ENCODE measurements at regions not wholly inside any gene's neighbourhood (a gene's known extent, or its start where the extent isn't known, plus 50 kb on each side); places are given as distances from the start of the nearest gene placed in this dataset.
A peak's percentile ranks its signal among the peaks of the same experiment; 100 is the strongest.

- DNase-seq (ENCODE audit: low spot score): no peak
- no peak for TF ChIP-seq CTCF (IDR thresholded peaks at IDR 0.05; ENCODE audit: borderline replicate concordance, control extremely low read depth, extremely low read depth, insufficient read depth, missing control alignments)
- in situ Hi-C loops (cut with MboI; ENCODE audit: low sequenced_read_pairs, unreplicated experiment): no loop called here
Observed at GRCh38 chr5:103345461-103345860, 86.9 kb downstream of the MACIR start.

- TF ChIP-seq CTCF (IDR thresholded peaks at IDR 0.05; ENCODE audit: borderline replicate concordance, control extremely low read depth, extremely low read depth, insufficient read depth, missing control alignments): no peak
- peak; percentile 54 for DNase-seq (ENCODE audit: low spot score)
- in situ Hi-C loops (cut with MboI; ENCODE audit: low sequenced_read_pairs, unreplicated experiment): no loop called here
Observed at GRCh38 chr5:103340717-103341388, 82.3 kb downstream of the MACIR start.

- TF ChIP-seq CTCF (IDR thresholded peaks at IDR 0.05; ENCODE audit: borderline replicate concordance, control extremely low read depth, extremely low read depth, insufficient read depth, missing control alignments): no peak
- no peak for DNase-seq (ENCODE audit: low spot score)
- in situ Hi-C loops (cut with MboI; ENCODE audit: low sequenced_read_pairs, unreplicated experiment): no loop called here
Observed at GRCh38 chr5:103340132-103340531, 81.6 kb downstream of the MACIR start.

GRCh38 chr5:103336941-103337340 is 78.4 kb downstream of the MACIR start:
- no peak for DNase-seq (ENCODE audit: low spot score)
- in situ Hi-C loops (cut with MboI; ENCODE audit: low sequenced_read_pairs, unreplicated experiment): no loop called here
- no peak for TF ChIP-seq CTCF (IDR thresholded peaks at IDR 0.05; ENCODE audit: borderline replicate concordance, control extremely low read depth, extremely low read depth, insufficient read depth, missing control alignments)

- TF ChIP-seq CTCF (IDR thresholded peaks at IDR 0.05; ENCODE audit: borderline replicate concordance, control extremely low read depth, extremely low read depth, insufficient read depth, missing control alignments): no peak
- DNase-seq (ENCODE audit: low spot score): no peak
- in situ Hi-C loops (cut with MboI; ENCODE audit: low sequenced_read_pairs, unreplicated experiment): no loop called here
Observed at GRCh38 chr5:103333376-103333775, 74.8 kb downstream of the MACIR start.

- DNase-seq (ENCODE audit: low spot score): no peak
- in situ Hi-C loops (cut with MboI; ENCODE audit: low sequenced_read_pairs, unreplicated experiment): no loop called here
- TF ChIP-seq CTCF (IDR thresholded peaks at IDR 0.05; ENCODE audit: borderline replicate concordance, control extremely low read depth, extremely low read depth, insufficient read depth, missing control alignments): no peak
Observed at GRCh38 chr5:103330875-103331274, 72.3 kb downstream of the MACIR start.
